Activated CD8-positive, alpha-beta memory T cell treated with anti-CD3 and anti-CD28 coated beads, Interleukin-2, amount 50 U/mL, for 1 hour (primary cell): ENCODE measurements at regions not wholly inside any gene's neighbourhood (a gene's known extent, or its start where the extent isn't known, plus 50 kb on each side); places are given as distances from the start of the nearest gene placed in this dataset.

Source experiments
- DNase-seq: peaks from one replicate; pipeline ENCODE4 v3.0.0-alpha.2; 2020; ENCODE audit errors: extremely low read depth

DNA sequence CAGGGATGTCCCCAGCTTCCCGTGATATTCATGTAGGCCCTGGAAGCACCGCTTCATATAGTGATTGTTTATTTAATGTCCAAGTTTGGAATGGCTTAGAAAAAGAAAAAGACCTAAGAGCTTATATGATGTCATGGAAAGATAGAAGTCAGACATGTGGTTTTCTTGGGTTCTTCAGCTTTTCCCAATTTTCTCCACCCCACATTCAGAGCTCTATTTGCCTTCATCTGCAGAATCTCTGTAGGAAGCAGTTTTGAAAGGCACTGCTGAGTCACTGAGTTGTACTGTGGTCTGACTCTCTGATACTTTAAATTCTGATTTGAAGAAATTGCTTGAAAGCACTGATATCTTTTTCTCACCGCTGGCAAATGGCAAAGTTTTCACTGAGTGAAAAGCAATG is 120.6 kb upstream of the EDNRA start:
- no peak for DNase-seq

DNA sequence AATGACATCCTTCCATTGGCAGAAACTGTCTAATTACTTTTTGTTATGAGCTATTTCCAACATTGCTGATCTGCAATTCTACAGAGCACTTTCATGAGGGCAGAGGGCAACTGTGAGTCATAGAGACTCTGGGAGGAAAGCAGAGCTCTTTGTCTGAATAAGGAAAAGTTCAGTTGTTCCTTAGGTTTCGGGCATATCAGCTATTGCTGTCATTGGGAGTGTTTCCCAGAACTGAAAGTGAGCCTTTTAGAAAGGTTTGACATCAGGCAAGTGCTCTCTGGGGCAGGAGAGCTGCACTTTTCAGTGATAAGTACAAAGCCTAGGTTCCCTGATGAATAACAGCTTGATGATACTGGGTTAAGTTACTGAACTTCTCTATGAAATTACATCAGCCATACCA is 119.2 kb upstream of the EDNRA start:
- DNase-seq = no peak

DNA sequence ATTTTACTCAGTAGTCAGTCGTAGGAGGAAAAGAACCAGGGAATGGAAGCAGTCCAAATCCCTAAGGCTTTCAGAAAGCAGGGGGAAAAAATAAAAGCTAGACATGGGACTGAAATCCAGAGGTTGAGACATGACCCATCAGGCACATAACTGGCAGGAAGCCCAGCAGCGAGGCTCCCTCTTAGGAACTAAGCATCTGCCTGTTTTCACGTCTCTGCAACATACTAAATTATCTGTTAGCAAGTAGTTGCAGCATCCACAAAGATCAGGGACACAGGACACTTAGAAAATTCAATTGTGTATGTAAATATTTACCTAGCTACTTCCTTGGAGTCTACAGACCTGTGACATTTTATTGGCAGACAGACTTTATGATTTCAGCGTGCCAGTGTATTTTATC is 118.0 kb upstream of the EDNRA start:
- DNase-seq = no peak

DNA sequence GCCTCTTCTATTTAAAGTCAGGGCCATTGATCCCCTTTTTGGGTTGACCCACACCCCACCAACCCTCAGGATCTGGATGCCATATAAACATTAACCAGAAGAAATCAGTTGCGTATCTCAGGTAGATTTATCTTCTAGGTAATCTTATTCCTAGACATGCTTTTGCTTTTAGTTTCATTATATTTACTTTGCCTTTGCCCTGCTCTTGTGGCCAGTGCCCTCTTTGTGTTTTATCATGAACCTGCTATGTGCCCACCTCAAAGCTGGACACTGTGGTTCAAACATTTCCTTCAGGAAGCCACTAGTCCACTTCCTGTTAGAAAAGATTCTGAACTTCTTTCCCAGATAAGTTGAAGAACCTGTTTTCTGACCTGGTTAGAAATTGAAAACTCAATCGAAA is 117.4 kb upstream of the EDNRA start:
- DNase-seq = no peak

DNA sequence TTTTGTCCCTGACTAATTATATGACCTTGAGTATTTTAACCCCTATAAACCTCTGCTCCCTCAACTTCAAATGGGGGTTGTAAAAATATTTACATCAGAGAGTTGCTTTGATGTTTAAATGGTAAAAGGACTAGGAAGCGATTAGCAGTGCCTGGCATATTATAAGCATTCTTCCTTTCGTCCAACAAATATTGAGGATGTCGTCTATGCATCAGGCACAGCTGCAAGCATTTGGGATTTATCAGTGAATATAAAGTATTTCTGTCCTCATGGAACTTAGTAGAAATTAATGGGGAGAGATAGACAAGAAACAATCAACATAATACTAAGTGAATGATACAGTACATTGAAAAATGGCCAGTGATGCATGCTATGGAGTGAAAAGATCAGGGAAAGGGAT is 115.5 kb upstream of the EDNRA start:
- no peak for DNase-seq

DNA sequence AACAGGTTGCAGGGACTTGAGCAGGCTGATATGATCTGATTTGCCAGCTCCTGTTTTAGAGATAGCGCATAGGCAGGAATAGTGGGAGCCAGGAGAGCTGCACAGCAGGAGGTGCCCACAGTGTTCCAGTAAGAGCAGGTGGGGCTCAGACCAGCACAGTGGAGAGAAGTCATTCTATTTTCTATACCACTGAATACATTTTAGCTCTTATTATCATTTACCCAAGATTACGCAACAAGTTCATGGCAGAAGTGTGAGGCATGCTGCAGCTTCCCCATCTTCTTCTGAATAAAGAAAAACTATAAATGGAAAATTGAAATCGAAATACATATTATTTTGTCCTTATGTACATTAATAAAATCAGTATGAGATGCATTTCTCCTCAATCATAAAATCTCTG is 114.7 kb upstream of the EDNRA start:
- DNase-seq = no peak

DNA sequence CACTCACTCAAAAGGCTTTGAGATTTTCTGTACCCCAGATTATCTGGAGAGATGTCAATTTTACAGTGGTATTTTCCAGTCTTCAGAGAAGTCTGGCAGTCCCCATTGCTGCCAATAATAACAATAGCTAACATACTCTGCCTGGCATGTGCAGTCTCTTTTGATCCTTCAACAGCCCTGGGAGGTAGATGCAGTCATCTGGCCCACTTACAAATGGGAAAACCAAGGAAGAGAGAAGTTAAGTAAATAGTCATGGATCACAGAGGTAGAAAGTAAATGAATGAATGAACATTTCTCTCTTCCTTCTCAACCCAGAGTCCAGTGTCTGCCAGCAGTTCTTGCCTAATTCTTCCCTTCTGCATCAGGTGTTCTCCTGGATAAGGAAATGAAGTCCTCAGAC is 113.0 kb upstream of the EDNRA start:
- DNase-seq = no peak

DNA sequence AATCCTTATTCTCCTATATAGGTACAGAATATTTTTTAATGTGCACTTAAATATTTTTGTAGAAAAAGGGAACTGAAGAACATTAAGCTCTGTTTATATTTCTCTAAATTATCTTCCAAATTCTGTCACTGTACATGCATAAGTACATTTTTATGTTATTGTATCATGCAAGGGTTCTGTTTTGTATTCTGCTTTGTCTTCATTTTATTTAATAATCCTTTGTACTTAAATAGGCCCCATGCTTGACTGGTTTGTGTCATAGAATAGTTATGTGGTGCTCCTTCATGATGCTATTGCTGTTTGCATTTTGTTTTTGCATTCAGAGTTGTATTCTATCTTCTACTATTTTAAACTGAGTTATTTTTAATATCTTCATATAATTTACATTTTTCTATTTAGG is 111.9 kb upstream of the EDNRA start:
- DNase-seq = no peak

DNA sequence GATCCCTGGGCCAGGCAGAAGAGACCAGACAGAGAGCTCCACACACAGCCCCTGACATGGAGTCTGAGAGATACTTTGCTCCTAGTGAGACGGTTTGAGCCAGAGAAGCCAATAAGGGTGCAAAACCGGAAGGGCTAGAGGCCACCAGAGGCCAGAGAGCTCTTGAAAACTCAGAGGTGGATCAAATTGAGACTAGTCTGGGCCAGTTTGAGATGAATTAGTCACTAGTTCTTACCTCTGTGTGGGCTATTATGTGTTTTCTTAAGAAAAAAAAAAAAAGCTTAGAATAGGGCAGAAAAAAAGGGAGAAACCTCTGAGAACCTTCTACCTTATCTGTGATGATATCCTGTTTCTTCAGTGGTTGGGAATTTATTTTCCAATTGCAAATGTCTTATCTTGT is 110.4 kb upstream of the EDNRA start:
- no peak for DNase-seq

DNA sequence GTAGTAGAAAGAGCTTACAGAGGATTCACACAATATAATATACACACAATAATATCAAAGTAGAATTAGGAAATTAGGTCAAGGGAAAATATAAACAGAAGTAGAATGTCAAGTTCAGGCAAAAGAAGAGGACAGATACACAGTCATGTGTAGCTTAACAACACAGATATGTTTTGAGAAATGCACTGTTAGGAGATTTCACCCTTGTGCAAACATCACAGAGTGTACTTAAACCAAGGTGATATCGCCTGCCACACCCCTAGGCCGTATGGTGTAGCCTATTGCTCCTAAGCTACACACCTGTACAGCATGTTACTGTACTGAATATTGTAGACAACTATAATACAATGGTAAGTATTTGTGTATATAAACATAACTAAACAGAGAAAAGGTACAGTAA is 110.0 kb upstream of the EDNRA start:
- no peak for DNase-seq

DNA sequence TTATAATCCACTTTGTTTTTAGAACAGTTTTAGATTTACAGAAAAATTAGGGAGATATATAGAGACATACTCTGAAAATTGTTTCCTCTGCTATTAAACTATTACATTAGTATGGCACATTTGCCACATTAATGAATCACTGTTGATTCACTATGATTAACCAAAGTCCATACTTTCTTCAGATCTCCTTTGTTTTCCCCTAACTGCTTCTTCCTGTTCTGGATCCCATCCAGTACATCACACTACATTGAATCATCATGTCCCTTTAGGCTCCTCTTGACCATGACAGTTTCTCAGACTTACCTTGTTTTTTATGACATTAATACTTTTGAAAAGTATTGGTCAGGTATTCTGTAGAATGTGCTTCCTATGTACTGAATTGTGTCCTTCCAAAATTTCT is 109.2 kb upstream of the EDNRA start:
- no peak for DNase-seq

DNA sequence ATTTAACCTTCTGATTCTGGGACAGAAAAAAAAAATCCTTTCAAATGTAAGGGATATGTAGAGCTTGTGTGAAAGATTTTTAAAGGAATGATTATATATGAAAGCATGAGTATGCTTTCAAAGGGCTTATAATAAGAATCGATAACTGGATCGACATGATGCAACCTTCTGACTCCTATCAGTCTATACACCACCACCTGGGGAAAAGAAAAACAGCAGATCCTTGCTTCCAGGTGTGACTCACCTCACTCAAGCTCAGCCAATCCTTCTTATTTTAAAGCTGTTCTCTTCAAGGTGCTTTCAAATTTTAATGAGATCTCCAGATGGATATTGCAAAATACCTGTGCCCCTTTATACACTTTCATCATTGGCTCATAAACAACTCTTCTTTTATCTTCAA is 102.1 kb upstream of the EDNRA start:
- no peak for DNase-seq

DNA sequence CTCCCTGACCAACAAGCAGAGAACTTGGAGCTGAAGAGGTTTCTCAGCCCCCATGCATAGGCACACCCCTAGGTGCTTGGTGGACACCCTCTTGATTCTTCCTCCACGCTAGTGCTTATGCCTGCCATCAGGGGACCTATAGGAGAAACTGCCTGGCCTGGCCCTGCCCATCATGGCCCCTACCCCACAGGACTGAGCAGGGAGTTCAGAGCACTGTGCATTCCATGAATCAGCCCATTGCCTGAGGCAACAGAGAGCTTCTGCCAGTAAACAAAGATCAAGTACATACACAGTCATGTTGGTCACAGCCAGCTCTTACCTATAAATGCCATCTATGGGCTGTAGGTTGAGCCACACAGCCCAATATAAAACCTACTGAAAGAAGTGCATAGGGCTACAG is 99.1 kb upstream of the EDNRA start:
- DNase-seq = no peak

DNA sequence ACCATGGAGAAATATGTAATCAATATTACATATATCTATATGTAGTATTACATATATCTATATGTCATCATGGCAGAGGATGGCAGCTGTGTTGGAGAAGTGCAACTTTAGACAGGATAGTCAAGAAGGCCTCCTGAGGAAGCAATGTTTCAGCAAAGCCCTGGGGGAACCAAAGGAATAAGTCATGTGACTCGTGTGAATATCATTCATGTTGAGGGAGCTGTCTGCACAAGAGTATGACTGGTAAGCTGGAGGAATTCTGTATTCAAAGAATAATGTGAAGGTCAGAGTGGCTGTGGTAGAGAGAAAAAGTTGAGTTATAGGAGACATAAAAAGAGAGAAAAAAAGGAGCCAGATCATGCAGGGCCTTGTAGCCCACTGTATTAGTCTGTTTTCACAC is 92.9 kb upstream of the EDNRA start:
- no peak for DNase-seq

DNA sequence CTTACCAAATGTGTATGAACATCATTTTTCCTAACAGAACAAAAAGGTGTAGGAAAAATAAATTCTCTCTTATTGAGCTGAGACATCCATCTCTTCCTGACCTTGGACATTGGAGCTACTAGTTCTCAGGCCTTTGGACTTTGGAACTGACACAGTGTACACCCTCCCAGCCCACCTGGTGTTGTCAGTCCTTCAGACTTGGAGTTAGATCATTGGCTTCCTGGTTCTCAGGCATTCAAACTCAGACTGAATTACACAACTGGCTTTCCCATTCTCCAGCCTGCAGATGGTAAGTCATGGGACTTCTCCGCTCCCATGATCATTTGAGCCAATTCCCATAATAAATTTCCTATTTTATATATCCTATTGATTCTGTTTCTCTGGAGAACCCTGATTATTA is 84.8 kb upstream of the EDNRA start:
- no peak for DNase-seq

DNA sequence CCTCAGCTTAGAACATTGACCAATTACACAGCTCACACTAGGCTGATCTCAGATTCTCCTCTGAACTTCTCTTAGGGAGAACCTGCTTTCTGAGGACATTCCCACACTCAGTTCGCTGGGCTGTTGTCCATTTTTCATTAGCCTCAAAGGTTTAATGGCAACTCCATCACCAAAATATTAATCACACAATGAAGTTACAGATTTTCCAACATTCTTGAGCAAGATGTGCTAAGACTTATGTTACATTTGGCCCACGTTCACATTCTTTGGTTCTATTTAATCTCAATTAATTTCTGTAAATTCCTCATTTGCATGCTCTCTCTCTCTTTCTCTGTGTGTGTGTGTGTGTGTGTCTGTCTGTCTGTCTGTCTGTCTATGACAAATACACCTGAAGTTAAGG is 82.3 kb upstream of the EDNRA start:
- DNase-seq = no peak

DNA sequence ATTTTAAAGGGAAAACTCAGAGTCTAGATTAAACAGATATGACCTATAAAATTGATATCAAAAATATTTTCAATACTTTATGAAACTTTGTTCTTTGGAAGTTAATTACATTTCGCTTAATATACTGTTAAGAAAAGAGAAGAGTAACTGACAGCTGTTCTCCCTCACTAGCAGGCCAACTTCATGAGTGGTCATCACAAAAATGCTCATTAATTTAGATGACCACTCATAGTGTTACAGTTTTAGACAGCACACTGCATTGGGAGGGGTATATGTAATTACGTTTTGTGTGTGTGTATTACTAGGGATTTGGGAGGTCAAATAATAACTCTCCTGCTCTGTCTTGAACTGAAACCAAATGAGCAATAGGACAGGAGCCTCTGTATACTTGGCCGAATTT is 80.2 kb upstream of the EDNRA start:
- no peak for DNase-seq

DNA sequence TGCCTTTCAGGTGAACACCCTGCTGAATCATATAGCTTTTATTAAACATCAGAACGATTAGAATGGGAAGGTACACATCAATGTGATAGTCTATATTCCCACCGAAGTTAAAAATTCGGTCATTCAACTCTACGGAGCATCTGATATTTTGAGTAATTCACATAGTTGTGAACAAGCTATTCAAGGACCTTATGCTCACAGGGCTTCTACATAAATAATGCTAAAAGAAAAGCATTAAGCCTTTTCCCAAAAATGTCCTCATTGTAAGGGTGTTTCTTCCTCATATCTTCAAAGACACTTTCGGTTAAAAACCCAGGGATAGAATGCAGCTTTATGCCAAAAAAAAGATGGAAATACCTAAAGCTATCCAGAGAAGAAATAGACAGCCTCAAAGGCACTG is 79.7 kb upstream of the EDNRA start:
- no peak for DNase-seq

DNA sequence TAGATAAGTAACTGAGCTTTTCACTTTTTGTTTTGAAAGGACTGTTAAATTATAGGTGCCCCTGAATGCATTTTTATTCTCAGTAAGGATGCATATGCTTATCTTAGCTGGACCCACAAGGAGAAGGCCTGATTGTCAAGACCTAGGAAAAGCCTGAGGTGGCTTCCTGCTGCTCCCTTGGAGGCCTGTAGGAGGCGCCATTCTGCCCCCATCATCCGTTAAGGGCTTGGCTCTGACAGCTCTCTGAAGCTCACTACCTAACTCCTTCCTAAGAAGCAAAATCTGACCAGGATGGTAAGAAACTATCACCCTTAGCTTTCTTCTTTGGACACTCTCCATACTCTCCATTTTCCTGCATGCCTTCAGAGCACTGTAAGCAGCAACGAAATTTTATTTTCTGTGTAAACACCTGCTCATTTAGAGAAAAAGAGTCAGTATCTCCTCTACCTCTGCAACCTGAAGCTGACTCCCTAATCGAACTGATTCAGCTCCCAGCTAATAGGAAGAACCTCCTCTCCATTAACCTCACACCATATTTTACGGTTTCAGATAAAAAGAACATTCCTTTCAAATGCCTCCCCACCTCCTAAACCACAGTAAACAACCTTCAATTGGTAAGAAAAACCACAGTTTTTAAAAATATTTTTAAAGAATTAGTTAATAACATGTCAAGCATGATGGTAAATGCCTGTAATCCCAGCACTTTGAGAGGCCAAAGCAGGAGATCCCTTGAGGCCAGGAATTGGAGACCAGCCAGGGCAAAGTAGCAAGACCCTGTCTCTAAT is 73.4 kb upstream of the EDNRA start:
- DNase-seq = no peak

DNA sequence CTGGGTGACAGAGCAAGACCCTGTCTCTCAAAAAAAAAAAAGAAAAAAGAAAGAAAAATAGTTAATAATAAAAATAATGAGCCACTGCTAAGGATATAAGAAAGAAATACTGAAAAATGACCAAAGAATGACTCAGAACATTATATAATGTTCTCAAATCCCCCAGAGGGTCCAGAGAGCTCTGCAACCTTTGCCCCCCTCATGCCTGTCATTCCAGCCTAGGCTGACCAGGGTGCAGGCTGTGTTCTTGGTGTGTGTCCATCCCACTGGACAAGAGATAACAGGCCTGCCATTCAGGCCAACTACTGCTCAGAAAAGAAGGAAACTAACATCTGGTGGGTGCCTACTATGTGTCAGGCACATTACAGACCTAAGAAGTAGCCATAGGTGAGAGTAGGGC is 72.7 kb upstream of the EDNRA start:
- no peak for DNase-seq

DNA sequence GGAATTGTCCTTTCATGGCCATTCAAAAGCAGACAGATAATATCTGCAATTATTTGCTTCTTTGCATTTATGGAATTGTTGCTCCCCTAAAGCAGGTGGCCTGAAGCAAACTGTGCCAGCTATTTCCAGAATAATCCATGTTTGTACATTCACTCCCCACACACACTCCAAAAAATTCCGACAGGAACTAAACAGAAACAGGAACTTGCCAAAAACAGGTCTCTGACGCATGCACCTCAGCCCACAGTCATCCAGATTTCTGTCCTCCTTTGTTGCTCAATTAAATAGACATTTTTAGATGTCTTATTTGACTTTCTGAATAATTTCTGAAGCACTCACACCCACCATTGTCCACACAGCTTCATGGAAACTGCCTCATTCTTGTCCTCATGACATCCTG is 71.5 kb upstream of the EDNRA start:
- no peak for DNase-seq

DNA sequence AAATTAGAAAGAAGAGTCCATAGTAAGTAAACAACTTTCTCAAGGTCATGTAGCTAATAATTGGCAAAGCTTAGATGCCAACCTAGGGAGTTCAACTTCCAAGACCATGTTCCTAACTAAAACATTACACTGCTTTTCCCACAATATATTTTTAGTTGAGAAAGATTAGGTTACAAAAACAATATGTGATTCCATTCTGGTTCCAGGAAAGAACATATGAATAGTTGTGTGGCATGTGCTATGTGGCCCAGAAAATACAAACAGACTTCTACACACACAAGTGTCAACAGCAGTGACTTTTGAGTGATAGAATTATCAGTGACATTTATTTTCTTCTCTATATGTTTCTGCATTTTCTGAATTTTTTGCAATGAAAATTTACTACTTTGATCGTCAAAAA is 62.7 kb upstream of the EDNRA start:
- no peak for DNase-seq

DNA sequence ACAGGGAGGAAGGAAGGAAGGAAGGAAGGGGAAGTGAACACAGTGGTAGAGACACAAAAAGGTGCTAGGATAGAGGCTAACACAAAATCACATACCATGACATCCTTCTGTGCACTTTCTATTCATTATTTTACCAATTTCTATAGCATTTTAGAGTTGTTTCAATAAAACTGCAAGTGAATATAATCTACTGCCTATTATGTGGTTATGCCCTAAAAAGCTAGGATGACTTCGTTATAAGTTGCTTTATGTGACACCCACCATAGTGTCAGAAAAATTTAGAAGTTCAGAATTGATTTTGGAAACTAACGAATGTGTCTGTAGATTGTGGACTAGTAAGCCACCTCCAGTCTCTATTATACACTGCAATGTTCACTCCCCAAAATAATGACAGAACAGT is 59.4 kb upstream of the EDNRA start:
- DNase-seq = no peak

DNA sequence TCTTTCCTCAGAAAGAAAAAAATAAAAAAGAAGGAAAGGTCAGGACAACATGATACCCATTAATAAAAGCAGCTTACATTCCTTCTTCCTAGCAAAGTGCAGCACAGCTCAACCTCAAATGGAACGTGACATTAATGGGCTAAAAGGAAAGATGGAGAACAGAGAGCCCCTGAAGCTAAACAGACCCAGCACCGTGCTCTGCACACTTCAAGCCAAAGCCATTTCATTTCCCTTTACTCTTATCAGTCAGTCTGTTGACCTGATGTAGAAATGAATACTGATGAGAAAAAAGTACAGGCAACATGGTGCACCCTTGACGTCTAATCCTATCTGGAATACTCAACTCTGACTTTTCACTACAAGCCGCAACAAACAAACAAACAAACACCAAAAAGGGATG is 57.7 kb upstream of the EDNRA start:
- no peak for DNase-seq

DNA sequence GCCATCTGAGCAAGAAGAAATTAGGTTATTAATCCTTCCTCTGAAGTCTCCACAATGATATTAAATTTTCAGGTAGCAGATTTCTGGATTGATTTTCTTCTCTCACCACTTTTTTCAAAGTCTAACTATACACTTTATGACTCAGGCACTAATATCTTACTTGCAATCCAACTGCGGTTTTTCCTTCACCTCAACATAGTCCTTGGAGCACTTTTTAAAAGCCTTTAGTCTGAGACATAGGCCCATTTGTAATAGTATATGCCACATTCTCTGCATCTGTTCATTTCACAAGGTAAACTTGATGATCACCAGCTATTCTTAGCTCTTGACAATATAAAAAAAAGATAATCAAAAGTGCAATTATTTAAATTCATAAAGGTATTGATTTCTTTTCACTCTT is 55.9 kb upstream of the EDNRA start:
- DNase-seq = no peak
